Neural crest cell (in vitro differentiated cells): ENCODE measurements at regions not wholly inside any gene's neighbourhood (a gene's known extent, or its start where the extent isn't known, plus 50 kb on each side); places are given as distances from the start of the nearest gene placed in this dataset.

Experiments used
- DNase-seq: peaks from one replicate; pipeline ENCODE4 v3.0.0; 2021; ENCODE audit warnings: low read depth, mixed read lengths, low spot score
- H3K27ac Mint-ChIP-seq: one replicate; pipeline ENCODE4 v1.8.0; 2021; ENCODE audit warnings: mild to moderate bottlenecking, mixed read lengths; ENCODE audit not compliant: unreplicated experiment
- H3K27me3 Mint-ChIP-seq: 2 replicates; pipeline ENCODE4 v1.8.0; 2021; ENCODE audit warnings: low read depth, mild to moderate bottlenecking, mixed read lengths
- H3K36me3 Mint-ChIP-seq: 2 replicates; pipeline ENCODE4 v1.8.0; 2021; ENCODE audit warnings: low read depth, mild to moderate bottlenecking, mixed read lengths
- H3K4me1 Mint-ChIP-seq: 2 replicates; pipeline ENCODE4 v1.8.0; 2021; ENCODE audit warnings: mixed read lengths
- H3K4me3 Mint-ChIP-seq: one replicate; pipeline ENCODE4 v1.8.0; 2021; ENCODE audit warnings: mild to moderate bottlenecking, mixed read lengths
- H3K9me3 Mint-ChIP-seq: 2 replicates; pipeline ENCODE4 v1.8.0; 2021; ENCODE audit warnings: mixed read lengths
- TF ChIP-seq, protein P1 (sequence below): fragments of 200-600 bp; sonication (generic); conservative IDR thresholded peaks from 2 replicates; pipeline ENCODE4 v1.5.0; 2021; ENCODE audit warnings: antibody characterized with exemption, mild to moderate bottlenecking

DNA sequence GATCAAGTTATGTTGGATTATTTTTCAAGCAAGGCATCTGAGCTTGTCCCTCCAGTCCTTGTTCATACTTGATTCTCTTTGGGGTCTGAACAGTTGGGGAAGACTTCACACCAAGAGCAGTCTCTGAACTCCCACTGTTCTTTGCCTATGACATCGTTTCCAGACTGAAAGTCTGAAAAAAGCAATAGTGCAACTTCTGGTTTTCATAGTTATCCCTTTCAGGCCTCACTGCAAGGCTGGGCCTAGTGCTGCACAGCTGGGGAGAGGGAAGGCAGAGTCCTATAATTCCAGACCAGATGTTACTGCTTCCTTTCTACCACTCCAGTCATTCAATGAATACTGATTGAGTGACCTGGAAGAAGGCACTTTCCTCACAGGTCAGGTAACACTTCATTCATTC, 187.1 kb upstream of the CCND2 start:
- no peak overlapping the region for H3K4me3 Mint-ChIP-seq
- no peak for DNase-seq
- TF ChIP-seq, protein P1, sequence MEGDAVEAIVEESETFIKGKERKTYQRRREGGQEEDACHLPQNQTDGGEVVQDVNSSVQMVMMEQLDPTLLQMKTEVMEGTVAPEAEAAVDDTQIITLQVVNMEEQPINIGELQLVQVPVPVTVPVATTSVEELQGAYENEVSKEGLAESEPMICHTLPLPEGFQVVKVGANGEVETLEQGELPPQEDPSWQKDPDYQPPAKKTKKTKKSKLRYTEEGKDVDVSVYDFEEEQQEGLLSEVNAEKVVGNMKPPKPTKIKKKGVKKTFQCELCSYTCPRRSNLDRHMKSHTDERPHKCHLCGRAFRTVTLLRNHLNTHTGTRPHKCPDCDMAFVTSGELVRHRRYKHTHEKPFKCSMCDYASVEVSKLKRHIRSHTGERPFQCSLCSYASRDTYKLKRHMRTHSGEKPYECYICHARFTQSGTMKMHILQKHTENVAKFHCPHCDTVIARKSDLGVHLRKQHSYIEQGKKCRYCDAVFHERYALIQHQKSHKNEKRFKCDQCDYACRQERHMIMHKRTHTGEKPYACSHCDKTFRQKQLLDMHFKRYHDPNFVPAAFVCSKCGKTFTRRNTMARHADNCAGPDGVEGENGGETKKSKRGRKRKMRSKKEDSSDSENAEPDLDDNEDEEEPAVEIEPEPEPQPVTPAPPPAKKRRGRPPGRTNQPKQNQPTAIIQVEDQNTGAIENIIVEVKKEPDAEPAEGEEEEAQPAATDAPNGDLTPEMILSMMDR: no peak
- no peak overlapping the region for H3K27ac Mint-ChIP-seq
- no peaks in the 10 kb centered on the region for H3K27me3 Mint-ChIP-seq
- H3K9me3 Mint-ChIP-seq: no peaks in the 10 kb centered on the region
- no peaks in the 10 kb centered on the region for H3K4me1 Mint-ChIP-seq
- H3K36me3 Mint-ChIP-seq: no peaks in the 10 kb centered on the region

DNA sequence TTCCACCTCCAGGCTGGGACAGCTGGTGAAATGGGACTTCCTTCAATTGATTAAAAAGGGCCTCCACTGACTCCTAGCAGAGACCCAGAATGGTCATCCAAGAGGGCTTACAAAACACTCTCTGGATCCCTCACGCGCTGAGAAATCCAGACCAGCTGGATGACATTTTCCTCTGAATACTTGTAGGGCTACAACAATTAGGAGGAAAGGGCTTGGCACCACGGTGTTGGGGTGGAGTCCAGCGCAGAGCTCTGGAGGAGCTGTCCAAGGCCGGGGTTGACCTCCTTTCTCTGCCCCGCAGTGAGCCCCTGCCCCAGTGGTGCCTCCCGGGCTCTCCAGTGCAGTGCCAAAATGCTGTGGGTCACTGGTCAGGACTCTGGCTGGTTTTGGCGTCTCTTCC, 189.0 kb upstream of the CCND2 start:
- H3K27ac Mint-ChIP-seq: no peak overlapping the region
- H3K4me3 Mint-ChIP-seq: no peak overlapping the region
- H3K27me3 Mint-ChIP-seq: no peaks in the 10 kb centered on the region
- H3K9me3 Mint-ChIP-seq: no peaks in the 10 kb centered on the region
- no peaks in the 10 kb centered on the region for H3K36me3 Mint-ChIP-seq
- DNase-seq: no peak
- TF ChIP-seq, protein P1: no peak
- no peaks in the 10 kb centered on the region for H3K4me1 Mint-ChIP-seq

DNA sequence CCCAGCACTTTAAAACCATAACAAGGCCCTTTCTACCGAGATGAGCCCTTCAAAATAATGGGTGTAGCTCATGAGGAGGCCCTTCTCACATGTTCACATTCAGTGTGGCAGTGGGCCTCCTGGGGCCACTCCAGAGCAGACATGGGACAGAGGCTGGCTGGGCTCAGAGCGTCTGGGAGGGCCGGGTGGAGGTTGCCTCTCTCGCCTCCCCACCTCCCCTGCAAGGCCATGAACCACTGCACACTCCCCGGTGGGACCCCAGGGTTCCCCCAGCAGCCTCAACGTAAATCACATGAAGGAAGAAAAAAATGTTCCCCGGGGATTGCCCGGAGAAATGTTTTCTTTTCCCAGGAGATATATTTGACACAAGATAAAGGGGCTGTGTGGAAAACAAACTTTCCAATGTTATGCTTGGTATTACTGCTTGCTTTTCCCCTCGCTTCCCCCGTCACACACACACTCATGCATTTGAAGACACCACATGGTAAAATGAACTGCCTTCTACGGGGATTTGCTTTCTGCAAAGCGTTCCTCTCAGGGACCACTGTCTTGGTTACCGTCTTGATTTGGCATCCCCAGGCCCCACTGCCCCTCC, 190.7 kb upstream of the CCND2 start:
- no peak overlapping the region for H3K27ac Mint-ChIP-seq

DNA sequence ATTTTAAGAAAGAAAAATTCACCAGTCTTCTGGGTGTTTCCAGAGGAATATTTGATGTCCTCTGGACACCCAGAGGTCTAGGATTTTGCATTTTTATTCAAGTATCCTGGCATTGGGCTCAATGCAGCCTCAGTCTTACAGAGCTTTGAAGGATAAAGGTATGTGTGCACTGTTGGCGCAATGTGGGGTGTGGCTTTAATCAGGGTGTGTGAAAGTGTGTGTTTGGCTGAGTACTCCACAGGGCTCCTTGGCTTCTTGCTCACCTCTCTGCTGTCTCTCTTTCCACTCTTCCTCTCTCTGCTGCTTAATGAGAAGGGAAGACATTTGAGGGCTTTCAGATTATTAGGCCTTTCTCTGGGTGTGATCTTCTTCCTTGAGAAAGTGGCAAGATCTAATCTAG, 193.3 kb upstream of the CCND2 start:
- no peak for DNase-seq

More for the DNA sequence above, 190.7 kb upstream of the CCND2 start:
- Mint-ChIP-seq H3K4me3 (no peak overlapping the region), H3K36me3 (no peaks in the 10 kb centered on the region), H3K27me3 (peaks cover 2% of the 10 kb centered on the region), H3K9me3 (peaks cover 4% of the 10 kb centered on the region), H3K4me1 (no peaks in the 10 kb centered on the region)
- DNase-seq: no peak
- TF ChIP-seq, protein P1: no peak

DNA sequence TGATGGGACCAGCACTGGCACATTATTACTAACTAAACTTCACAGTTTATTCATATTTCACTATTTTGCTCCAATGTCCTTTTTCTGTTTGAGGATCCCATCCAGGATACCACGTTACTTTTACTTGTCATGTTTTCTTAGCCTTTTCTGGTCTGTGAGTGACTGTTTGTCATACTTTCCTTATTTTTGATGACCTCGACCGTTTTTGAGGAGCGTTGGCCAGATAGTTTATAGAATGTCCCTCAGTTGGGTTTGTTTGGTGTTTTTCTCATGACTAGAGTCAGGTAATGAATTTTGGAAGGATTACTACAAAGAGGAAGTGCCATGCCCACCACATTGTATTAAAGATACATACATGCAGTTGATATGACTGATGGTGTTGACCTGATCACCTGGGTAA, 199.4 kb upstream of the CCND2 start:
- no peaks in the 10 kb centered on the region for H3K4me1 Mint-ChIP-seq
- DNase-seq: no peak
- no peak overlapping the region for H3K4me3 Mint-ChIP-seq
- H3K9me3 Mint-ChIP-seq: peaks cover 25% of the 10 kb centered on the region
- TF ChIP-seq, protein P1: no peak
- H3K27ac Mint-ChIP-seq: no peak overlapping the region
- peaks cover 2% of the 10 kb centered on the region for H3K27me3 Mint-ChIP-seq
- H3K36me3 Mint-ChIP-seq: peaks cover 6% of the 10 kb centered on the region

More for the DNA sequence above, 193.3 kb upstream of the CCND2 start:
- H3K4me3 Mint-ChIP-seq: no peak overlapping the region
- H3K27ac Mint-ChIP-seq: no peak overlapping the region
- TF ChIP-seq, protein P1: no peak
- peaks cover 2% of the 10 kb centered on the region for H3K27me3 Mint-ChIP-seq
- peaks cover 13% of the 10 kb centered on the region for H3K9me3 Mint-ChIP-seq
- no peaks in the 10 kb centered on the region for H3K4me1 Mint-ChIP-seq
- peaks cover 6% of the 10 kb centered on the region for H3K36me3 Mint-ChIP-seq
